OCI-LY7 (cell line): ENCODE measurements at regions not wholly inside any gene's neighbourhood (a gene's known extent, or its start where the extent isn't known, plus 50 kb on each side); places are given as distances from the start of the nearest gene placed in this dataset.

Experiments used
- BruUV-seq: library from RNA; stranded (reverse); fragments of 400-500 nt; replicated peaks from 2 replicates; lab custom pipeline; 2021; lab: Mats Ljungman, UMichigan
- CTCF ChIA-PET: fragments of 300-600 bp; sonication (Branson Sonifier 250); formaldehyde crosslinking; loops from one replicate; lab custom pipeline; 2022; ENCODE audit warnings: antibody characterized with exemption; ENCODE audit not compliant: unreplicated experiment; lab: Charles Lee
- POLR2A ChIA-PET: fragments of 300-600 bp; sonication (Branson Sonifier 250); formaldehyde crosslinking; loops from one replicate; lab custom pipeline; 2022; ENCODE audit warnings: antibody characterized with exemption; lab: Charles Lee
- DNase-seq: peaks from one replicate; pipeline ENCODE4 v3.0.0-alpha.2; 2015; ENCODE audit warnings: low spot score
- H2AFZ ChIP-seq: fragments of 200-600 bp; sonication (generic), shearing (Covaris generic); 2 replicates; pipeline ENCODE4 v1.6.1; 2014; ENCODE audit warnings: mild to moderate bottlenecking, antibody characterized with exemption, low read length, moderate library complexity
- H3K27ac ChIP-seq: fragments of 200-600 bp; sonication (generic); 2 replicates; pipeline ENCODE4 v1.5.1; 2014; ENCODE audit warnings: mixed run types, low read depth, mild to moderate bottlenecking, moderate library complexity, low read length, inconsistent platforms; ENCODE audit not compliant: poor library complexity, severe bottlenecking
- H3K36me3 ChIP-seq: fragments of 200-600 bp; sonication (generic); 2 replicates; pipeline ENCODE4 v1.6.1; 2014; ENCODE audit warnings: mild to moderate bottlenecking, antibody characterized with exemption, low read length, moderate library complexity, mixed read lengths; ENCODE audit not compliant: insufficient read depth
- H3K4me1 ChIP-seq: fragments of 200-600 bp; sonication (generic); 2 replicates; pipeline ENCODE4 v1.5.1; 2014; ENCODE audit warnings: mild to moderate bottlenecking, low read length; ENCODE audit not compliant: insufficient read depth, poor library complexity, severe bottlenecking
- H3K4me2 ChIP-seq: fragments of 200-600 bp; sonication (generic); 2 replicates; pipeline ENCODE4 v1.6.1; 2014; ENCODE audit warnings: mild to moderate bottlenecking, low read length
- H3K4me3 ChIP-seq: fragments of 200-600 bp; sonication (generic); 2 replicates; pipeline ENCODE4 v1.5.1; 2014; ENCODE audit warnings: mild to moderate bottlenecking, low read depth, low read length; ENCODE audit not compliant: poor library complexity, severe bottlenecking
- H3K79me2 ChIP-seq: fragments of 200-600 bp; sonication (generic); 2 replicates; pipeline ENCODE4 v1.6.1; 2016; ENCODE audit warnings: low read depth, mild to moderate bottlenecking, low read length, moderate library complexity, mixed read lengths; ENCODE audit not compliant: insufficient read depth
- H3K9me2 ChIP-seq: fragments of 200-600 bp; sonication (generic); 2 replicates; pipeline ENCODE4 v1.6.1; 2016; ENCODE audit warnings: mild to moderate bottlenecking, low read length, mixed read lengths; ENCODE audit not compliant: insufficient read depth
- H3K9me3 ChIP-seq: fragments of 200-600 bp; sonication (generic); 2 replicates; pipeline ENCODE4 v1.6.1; 2014; ENCODE audit warnings: mild to moderate bottlenecking, mixed run types, low read length, mixed read lengths
- H4K20me1 ChIP-seq: fragments of 200-600 bp; sonication (generic); 2 replicates; pipeline ENCODE4 v1.6.1; 2014; ENCODE audit warnings: mild to moderate bottlenecking, antibody characterized with exemption, low read length, moderate library complexity, mixed read lengths; ENCODE audit not compliant: insufficient read depth
- CTCF ChIP-seq: fragments of 200-600 bp; sonication (generic); conservative IDR thresholded peaks from 2 replicates; pipeline ENCODE4 v1.5.1; 2014; ENCODE audit warnings: mild to moderate bottlenecking, antibody characterized with exemption, low read length, moderate library complexity, mixed read lengths
- EZH2phosphoT487 ChIP-seq: fragments of 200-600 bp; sonication (generic); IDR thresholded peaks from 2 replicates; pipeline ENCODE4 v1.6.1; 2018; ENCODE audit warnings: low read depth, borderline replicate concordance, mild to moderate bottlenecking, mixed run types, antibody characterized with exemption, low read length, moderate library complexity, mixed read lengths
- intact Hi-C: fragments of 100-400 bp; cut with micrococcal nuclease; formaldehyde crosslinking; loops from one replicate; pipeline ENCODE4 v1.10.0; 2022; ENCODE audit not compliant: unreplicated experiment

- no peaks in the 10 kb centered on the region for H3K79me2 ChIP-seq
- no peak overlapping the region for H3K4me3 ChIP-seq
- H3K27ac ChIP-seq = no peak overlapping the region
- no peaks in the 10 kb centered on the region for H3K36me3 ChIP-seq
- intact Hi-C loops = no loop called here
- no peak overlapping the region for H3K4me2 ChIP-seq
- POLR2A ChIA-PET = no interaction called here
- no peaks in the 10 kb centered on the region for H3K9me2 ChIP-seq
- no peak for TF ChIP-seq EZH2phosphoT487
- TF ChIP-seq CTCF = no peak
- H4K20me1 ChIP-seq = no peaks in the 10 kb centered on the region
- H3K4me1 ChIP-seq = no peaks in the 10 kb centered on the region
- H2AFZ ChIP-seq = no peak overlapping the region
- H3K9me3 ChIP-seq = no peaks in the 10 kb centered on the region
- BruUV-seq = no TSS peak
- CTCF ChIA-PET = no interaction called here
- DNase-seq = no peak
Measured at GRCh38 chr2:67798541-67799160, 264.2 kb downstream of the C1D start.

- intact Hi-C loops = no loop called here
- Histone ChIP-seq H3K79me2 (no peaks in the 10 kb centered on the region), H3K4me3 (no peak overlapping the region), H3K36me3 (no peaks in the 10 kb centered on the region), H4K20me1 (no peaks in the 10 kb centered on the region), H3K9me3 (no peaks in the 10 kb centered on the region), H3K27ac (no peak overlapping the region), H2AFZ (no peak overlapping the region), H3K4me1 (no peaks in the 10 kb centered on the region), H3K9me2 (no peaks in the 10 kb centered on the region), H3K4me2 (no peak overlapping the region)
- DNase-seq = no peak
- no peak for TF ChIP-seq CTCF
- TF ChIP-seq EZH2phosphoT487 = no peak
- BruUV-seq = no TSS peak
- CTCF ChIA-PET = no interaction called here
- POLR2A ChIA-PET = no interaction called here
Measured at GRCh38 chr2:67799886-67800285, 262.9 kb downstream of the C1D start.

GRCh38 chr2:67802291-67802690 is 260.5 kb downstream of the C1D start:
- BruUV-seq = no TSS peak
- Histone ChIP-seq H3K36me3 (no peaks in the 10 kb centered on the region), H3K27ac (no peak overlapping the region), H2AFZ (no peak overlapping the region), H3K4me2 (no peak overlapping the region), H3K9me2 (no peaks in the 10 kb centered on the region), H3K79me2 (no peaks in the 10 kb centered on the region), H3K4me1 (no peaks in the 10 kb centered on the region), H3K4me3 (no peak overlapping the region), H4K20me1 (no peaks in the 10 kb centered on the region), H3K9me3 (no peaks in the 10 kb centered on the region)
- DNase-seq = no peak
- intact Hi-C loops = no loop called here
- POLR2A ChIA-PET = interaction anchor here (0.6 kb wide), 1 partner anchor 98 kb away, joined by 3 read pairs; no protein-coding TSS in a partner anchor
- TF ChIP-seq CTCF = no peak
- no peak for TF ChIP-seq EZH2phosphoT487
- CTCF ChIA-PET = no interaction called here
